ENCODE measurements at regions not wholly inside any gene's neighbourhood (a gene's known extent, or its start where the extent isn't known, plus 50 kb on each side); places are given as distances from the start of the nearest gene placed in this dataset.

- H3K4me3 ChIP-seq (ENCODE audit: low read depth, low read length), result no peak overlapping the region
- TF ChIP-seq CTCF (IDR thresholded peaks at IDR 0.05; ENCODE audit: control insufficient read depth, extremely low read depth, insufficient read depth), result no peak
- no peak for DNase-seq (ENCODE audit: low read depth)
These were observed 72.6 kb upstream of the SLC4A4 start for GRCh38 chr4:71266090-71266794.

- TF ChIP-seq CTCF (IDR thresholded peaks at IDR 0.05; ENCODE audit: control insufficient read depth, extremely low read depth, insufficient read depth), result no peak
- DNase-seq (ENCODE audit: low read depth), result no peak
- H3K4me3 ChIP-seq (ENCODE audit: low read depth, low read length), result no peak overlapping the region
These were observed 71.6 kb upstream of the SLC4A4 start for GRCh38 chr4:71267244-71267643.

GRCh38 chr4:71268166-71268565, 70.7 kb upstream of the SLC4A4 start:
- TF ChIP-seq CTCF (IDR thresholded peaks at IDR 0.05; ENCODE audit: control insufficient read depth, extremely low read depth, insufficient read depth), result no peak
- no peak for DNase-seq (ENCODE audit: low read depth)
- H3K4me3 ChIP-seq (ENCODE audit: low read depth, low read length), result no peak overlapping the region

GRCh38 chr4:71269233-71269632, 69.6 kb upstream of the SLC4A4 start:
- DNase-seq (ENCODE audit: low read depth), result no peak

GRCh38 chr4:71270901-71271300, 67.9 kb upstream of the SLC4A4 start:
- no peak for DNase-seq (ENCODE audit: low read depth)
- TF ChIP-seq CTCF (IDR thresholded peaks at IDR 0.05; ENCODE audit: control insufficient read depth, extremely low read depth, insufficient read depth), result peak; percentile 56
- no peak overlapping the region for H3K4me3 ChIP-seq (ENCODE audit: low read depth, low read length)

More at GRCh38 chr4:71269233-71269632, 69.6 kb upstream of the SLC4A4 start:
- H3K4me3 ChIP-seq (ENCODE audit: low read depth, low read length), result no peak overlapping the region
- TF ChIP-seq CTCF (IDR thresholded peaks at IDR 0.05; ENCODE audit: control insufficient read depth, extremely low read depth, insufficient read depth), result no peak

GRCh38 chr4:71272976-71273375, 65.8 kb upstream of the SLC4A4 start:
- no peak overlapping the region for H3K4me3 ChIP-seq (ENCODE audit: low read depth, low read length)
- TF ChIP-seq CTCF (IDR thresholded peaks at IDR 0.05; ENCODE audit: control insufficient read depth, extremely low read depth, insufficient read depth), result no peak
- DNase-seq (ENCODE audit: low read depth), result no peak

GRCh38 chr4:71275004-71275403, 63.8 kb upstream of the SLC4A4 start:
- no peak for DNase-seq (ENCODE audit: low read depth)
- no peak overlapping the region for H3K4me3 ChIP-seq (ENCODE audit: low read depth, low read length)
- no peak for TF ChIP-seq CTCF (IDR thresholded peaks at IDR 0.05; ENCODE audit: control insufficient read depth, extremely low read depth, insufficient read depth)
